CD4-positive, alpha-beta T cell (primary cell): ENCODE measurements at regions not wholly inside any gene's neighbourhood (a gene's known extent, or its start where the extent isn't known, plus 50 kb on each side); places are given as distances from the start of the nearest gene placed in this dataset.

Experiments
- ATAC-seq: fragments of 200-7000 bp; cut with Tn5 transposase; one replicate; pipeline ENCODE4 v1.10.0; 2022; ENCODE audit warnings: mild to moderate bottlenecking; ENCODE audit not compliant: poor library complexity
- CTCF ChIA-PET: fragments of 350-600 bp; sonication (Branson Sonifier 250); formaldehyde crosslinking; loops from one replicate; lab custom pipeline; 2021; ENCODE audit warnings: antibody characterized with exemption, inconsistent platforms; lab: Charles Lee
- POLR2A ChIA-PET: fragments of 350-600 bp; sonication (Branson Sonifier 250); formaldehyde crosslinking; loops from one replicate; lab custom pipeline; 2021; ENCODE audit warnings: antibody characterized with exemption, inconsistent platforms; lab: Charles Lee
- DNase-seq, 14 experiments: peaks; one replicate each; pipeline ENCODE4 v3.0.0-alpha.2; 2013 to 2020; ENCODE audit warnings: mixed read lengths in 2 of 14
- H3K27ac ChIP-seq, 2 donors: one replicate each; pipeline versions ENCODE4 v1.5.1 to v1.7.0; 2013; ENCODE audit warnings: low read length in 2 of 2, low read depth in 1 of 2, mild to moderate bottlenecking in 1 of 2
- H3K27me3 ChIP-seq, 2 experiments: 1 replicate in 1 of 2; 2 replicates in 1 of 2; pipeline versions ENCODE4 v1.6.1 to v1.7.0; 2013; ENCODE audit warnings: low read length in 2 of 2, control low read depth in 1 of 2, mild to moderate bottlenecking in 1 of 2, moderate library complexity in 1 of 2; ENCODE audit not compliant: insufficient read depth in 2 of 2, control insufficient read depth in 1 of 2
- H3K36me3 ChIP-seq: one replicate; pipeline ENCODE4 v1.6.1; 2013; ENCODE audit warnings: low read length, control low read depth; ENCODE audit not compliant: insufficient read depth
- H3K4me1 ChIP-seq: one replicate; pipeline ENCODE4 v1.6.1; 2013; ENCODE audit warnings: low read length, control low read depth; ENCODE audit not compliant: insufficient read depth
- H3K4me3 ChIP-seq: one replicate; pipeline ENCODE4 v1.5.1; 2013; ENCODE audit warnings: mild to moderate bottlenecking, low read length, moderate library complexity
- H3K9me3 ChIP-seq, 2 experiments: 1 replicate in 1 of 2; 2 replicates in 1 of 2; pipeline versions ENCODE4 v1.6.1 to v1.7.0; 2013; ENCODE audit warnings: low read length in 2 of 2, mild to moderate bottlenecking in 2 of 2, control low read depth in 1 of 2, moderate library complexity in 1 of 2; ENCODE audit not compliant: control insufficient read depth in 1 of 2, insufficient read depth in 1 of 2
- H3K27ac Mint-ChIP-seq: one replicate; pipeline ENCODE4 v1.8.0; 2020; ENCODE audit warnings: mixed read lengths
- H3K27me3 Mint-ChIP-seq: one replicate; pipeline ENCODE4 v1.8.0; 2021; ENCODE audit warnings: mixed read lengths
- H3K36me3 Mint-ChIP-seq: one replicate; pipeline ENCODE4 v1.8.0; 2021; ENCODE audit warnings: low read depth, mixed read lengths
- H3K4me1 Mint-ChIP-seq: one replicate; pipeline ENCODE4 v1.8.0; 2021; ENCODE audit warnings: low read depth, mixed read lengths
- H3K4me3 Mint-ChIP-seq: one replicate; pipeline ENCODE4 v1.8.0; 2020; ENCODE audit warnings: mild to moderate bottlenecking, mixed read lengths
- H3K9me3 Mint-ChIP-seq: one replicate; pipeline ENCODE4 v1.8.0; 2020; ENCODE audit warnings: mixed read lengths
- CTCF ChIP-seq: fragments of 200-600 bp; IDR thresholded peaks from one replicate; pipeline ENCODE4 v1.8.0; 2022; ENCODE audit warnings: antibody characterized with exemption, mild to moderate bottlenecking
- intact Hi-C, 2 experiments: fragments of 100-400 bp; cut with DNase I in 1 of 2; cut with micrococcal nuclease in 1 of 2; formaldehyde crosslinking; loops; one replicate each; pipeline versions ENCODE4 v1.15.1 to v1.9.0; 2023 to 2025; cut with DNase I, micrococcal nuclease

GRCh38 chr10:114753126-114753525, 68.5 kb upstream of the FHIP2A start:
- Mint-ChIP-seq H3K27me3 (peaks cover 5% of the 10 kb centered on the region), H3K36me3 (no peaks in the 10 kb centered on the region), H3K9me3 (no peaks in the 10 kb centered on the region), H3K4me3 (no peak overlapping the region), H3K27ac (no peak overlapping the region), H3K4me1 (no peaks in the 10 kb centered on the region)
- DNase-seq (no peak), ATAC-seq (no peak)
- intact Hi-C loops, result no loop called here
- Histone ChIP-seq H3K36me3 (no peaks in the 10 kb centered on the region), H3K9me3 (no peaks in the 10 kb centered on the region), H3K4me3 (no peak overlapping the region), H3K4me1 (no peaks in the 10 kb centered on the region), H3K27me3 (no peaks in the 10 kb centered on the region), H3K27ac (no peak overlapping the region)
- TF ChIP-seq CTCF, result no peak
- ChIA-PET POLR2A (no interaction called here), CTCF (no interaction called here)

GRCh38 chr10:114754445-114755320, 66.9 kb upstream of the FHIP2A start:
- Mint-ChIP-seq H3K36me3 (no peaks in the 10 kb centered on the region), H3K4me1 (no peaks in the 10 kb centered on the region), H3K4me3 (no peak overlapping the region), H3K9me3 (no peaks in the 10 kb centered on the region), H3K27me3 (peaks cover 5% of the 10 kb centered on the region), H3K27ac (no peak overlapping the region)
- H3K36me3 ChIP-seq, result no peaks in the 10 kb centered on the region
- no peak for TF ChIP-seq CTCF
- no peak for DNase-seq
- H3K4me3 ChIP-seq, result no peak overlapping the region
- intact Hi-C loops, result no loop called here
- H3K27me3 ChIP-seq, result no peaks in the 10 kb centered on the region
- ChIA-PET CTCF (no interaction called here), POLR2A (no interaction called here)
- no peaks in the 10 kb centered on the region for H3K9me3 ChIP-seq
- no peaks in the 10 kb centered on the region for H3K4me1 ChIP-seq
- H3K27ac ChIP-seq, result no peak overlapping the region
- ATAC-seq, result no peak

GRCh38 chr10:114755537-114755936, 66.0 kb upstream of the FHIP2A start:
- H3K9me3 Mint-ChIP-seq, result no peaks in the 10 kb centered on the region
- intact Hi-C loops, result no loop called here
- Histone ChIP-seq H3K4me1 (no peaks in the 10 kb centered on the region), H3K27ac (no peak overlapping the region), H3K36me3 (no peaks in the 10 kb centered on the region), H3K9me3 (no peaks in the 10 kb centered on the region), H3K27me3 (no peaks in the 10 kb centered on the region), H3K4me3 (no peak overlapping the region)
- ATAC-seq (no peak), DNase-seq (no peak)
- no peak for TF ChIP-seq CTCF
- H3K27ac Mint-ChIP-seq, result no peak overlapping the region
- POLR2A ChIA-PET, result no interaction called here
- H3K36me3 Mint-ChIP-seq, result no peaks in the 10 kb centered on the region
- H3K27me3 Mint-ChIP-seq, result peaks cover 5% of the 10 kb centered on the region
- no peak overlapping the region for H3K4me3 Mint-ChIP-seq
- no peaks in the 10 kb centered on the region for H3K4me1 Mint-ChIP-seq
- CTCF ChIA-PET, result no interaction called here
